HG03432 (cell line): ENCODE measurements at regions not wholly inside any gene's neighbourhood (a gene's known extent, or its start where the extent isn't known, plus 50 kb on each side); places are given as distances from the start of the nearest gene placed in this dataset.
"Not testable (repeated sequence)": the region's sequence is repeated elsewhere in the genome, so short reads cannot be mapped to it uniquely, and the experiment has no call there.

Experiments
- ATAC-seq: cut with Tn5 transposase; IDR thresholded peaks from one replicate; pipeline ENCODE4 v1.9.1; 2021; ENCODE audit warnings: mild to moderate bottlenecking, moderate library complexity; ENCODE audit not compliant: unreplicated experiment

DNA sequence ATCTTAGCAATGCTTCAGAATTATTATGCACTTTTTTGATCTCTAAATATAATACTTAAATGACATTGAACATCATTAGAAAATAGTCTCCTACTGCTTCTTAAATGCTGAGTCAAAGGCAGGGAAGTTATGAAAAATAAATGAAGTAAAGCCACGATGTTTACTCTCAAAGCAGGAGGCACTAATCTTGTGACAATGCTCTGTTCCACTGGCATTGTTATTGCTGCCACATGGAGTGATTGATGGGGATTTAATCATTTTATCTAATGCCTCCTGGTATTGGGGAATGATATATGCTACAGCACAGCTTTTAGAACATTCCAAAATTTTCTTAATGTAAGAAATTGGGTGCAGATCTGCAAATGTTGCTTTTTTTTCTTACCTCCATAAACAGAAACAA lies 1655.4 kb upstream of the NUDT12 start:
- no peak for ATAC-seq

DNA sequence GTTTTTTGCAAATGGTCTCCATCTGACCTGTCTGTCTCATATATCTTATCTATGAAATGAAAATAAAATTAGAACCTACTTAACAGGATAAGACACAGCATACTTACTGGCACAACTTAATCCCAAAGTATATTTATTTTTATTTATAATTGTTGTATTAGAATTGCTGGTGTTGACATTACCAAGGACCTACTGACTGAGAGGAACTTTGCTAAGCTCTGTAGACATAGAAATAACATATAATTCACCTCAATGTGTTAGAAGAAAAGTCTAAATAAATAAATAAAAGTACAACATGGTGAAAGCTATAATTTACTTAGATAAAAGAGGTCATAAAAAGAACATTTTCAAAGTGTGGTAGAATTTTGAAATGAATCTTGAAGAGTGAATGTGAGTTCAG lies 1650.5 kb upstream of the NUDT12 start:
- ATAC-seq = no peak

DNA sequence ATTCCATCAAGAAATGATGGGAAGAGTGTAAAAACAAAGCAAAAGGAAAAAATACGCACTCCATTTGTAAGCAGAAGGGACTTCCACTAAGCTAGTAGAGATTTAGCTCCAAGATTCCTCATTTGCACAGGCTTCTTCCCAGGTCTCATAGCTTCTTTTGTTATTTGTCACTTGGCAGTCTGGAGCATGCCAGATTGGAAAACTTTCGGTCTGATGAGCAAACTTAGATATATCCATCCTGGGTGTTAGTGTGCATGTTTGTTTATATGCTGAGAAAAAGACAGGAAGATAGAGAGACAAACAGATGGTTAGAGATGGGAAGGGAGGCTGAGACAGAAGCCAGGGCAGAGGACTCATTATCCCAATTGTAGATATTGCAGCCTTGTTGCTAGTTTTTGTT lies 1644.5 kb upstream of the NUDT12 start:
- ATAC-seq = no peak

DNA sequence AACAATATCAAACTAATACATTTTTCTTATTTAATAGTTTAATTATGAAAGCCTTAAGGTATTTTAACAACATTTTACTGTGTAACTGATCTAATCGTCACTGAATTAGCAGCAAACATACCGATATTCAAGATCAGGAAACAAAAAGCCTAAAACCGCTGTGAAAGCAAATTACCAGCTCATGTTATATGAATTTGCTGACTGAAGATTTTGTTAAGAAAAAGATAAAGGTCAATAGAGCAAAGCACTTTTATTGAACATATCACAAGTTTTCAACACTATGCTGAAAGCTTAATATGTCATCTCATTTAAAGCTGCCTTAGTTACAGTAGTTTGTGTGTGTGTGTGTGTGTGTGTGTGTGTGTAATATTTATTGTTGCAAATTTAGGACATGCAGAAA lies 1634.9 kb upstream of the NUDT12 start:
- ATAC-seq = no peak

DNA sequence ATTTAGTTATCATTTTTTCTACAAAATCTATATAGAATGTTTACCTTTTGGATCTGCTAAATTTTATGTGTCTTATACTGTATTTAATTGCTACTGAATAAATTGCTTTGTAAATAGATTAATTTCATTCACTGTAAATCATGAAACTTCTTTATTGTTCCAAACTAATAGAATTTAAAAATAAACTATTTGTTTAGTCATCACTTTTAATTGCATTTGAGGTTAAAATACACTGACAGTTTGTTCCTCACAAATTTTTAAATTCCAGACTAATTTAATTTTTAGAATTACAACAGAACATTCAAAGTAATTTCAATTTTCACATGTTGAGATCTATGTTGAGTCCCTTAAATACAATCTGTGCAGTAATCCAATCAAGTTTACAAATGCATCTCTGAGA lies 1633.2 kb upstream of the NUDT12 start:
- ATAC-seq = no peak

DNA sequence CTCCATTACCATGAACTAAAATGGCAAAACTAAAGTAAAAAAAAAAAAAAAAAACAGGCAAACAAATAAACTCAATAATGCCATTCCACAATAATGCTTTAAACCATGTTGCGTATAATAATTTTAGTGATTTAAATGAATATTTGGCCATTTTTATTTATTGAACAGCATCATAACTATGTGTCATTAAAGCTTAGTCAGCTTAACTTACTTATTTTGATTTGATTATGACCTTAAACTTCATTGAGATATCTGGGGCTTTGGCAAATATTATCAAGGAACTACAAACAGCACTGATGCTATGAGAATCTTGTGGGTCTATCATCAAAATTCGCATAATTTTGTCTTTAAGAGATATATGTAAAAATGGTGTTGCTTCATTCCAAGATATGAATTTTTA lies 1610.3 kb upstream of the NUDT12 start:
- no peak for ATAC-seq

DNA sequence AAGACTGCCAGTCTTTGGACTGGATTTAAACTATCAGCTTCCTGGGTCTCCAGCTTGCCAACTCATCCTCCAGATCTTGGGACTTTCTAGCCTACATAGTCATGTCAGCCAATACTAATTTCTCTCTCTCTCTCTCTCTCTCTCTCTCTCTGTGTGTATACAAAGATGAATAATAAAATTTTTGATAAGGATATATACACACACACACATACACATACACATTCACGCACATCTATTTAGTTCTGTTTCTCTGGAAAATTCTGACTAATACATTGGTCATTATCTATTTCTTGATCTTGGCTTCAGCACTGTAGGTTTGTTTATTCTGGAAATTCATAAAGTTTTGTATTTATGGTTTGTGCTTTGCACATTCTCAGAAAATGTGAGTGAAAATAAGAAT lies 1606.2 kb upstream of the NUDT12 start:
- no peak for ATAC-seq

DNA sequence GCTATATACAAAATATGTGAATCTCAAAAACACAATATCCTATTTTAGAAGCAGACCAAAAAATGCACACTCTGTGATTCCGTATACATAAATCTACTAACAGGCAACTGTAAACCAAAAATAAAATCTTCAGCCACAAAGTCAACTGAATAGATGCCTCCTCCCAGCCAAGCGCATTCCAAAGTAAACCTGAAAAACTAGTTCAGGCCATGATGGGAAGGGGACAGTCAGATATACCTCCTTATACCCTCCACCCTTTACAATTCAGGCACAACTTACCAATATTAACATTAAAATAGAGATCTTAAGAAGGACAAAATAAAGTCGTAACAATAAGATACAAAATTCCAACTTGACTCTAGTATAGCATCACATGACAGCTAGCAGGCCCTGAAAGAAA lies 1604.5 kb upstream of the NUDT12 start:
- ATAC-seq = no peak

DNA sequence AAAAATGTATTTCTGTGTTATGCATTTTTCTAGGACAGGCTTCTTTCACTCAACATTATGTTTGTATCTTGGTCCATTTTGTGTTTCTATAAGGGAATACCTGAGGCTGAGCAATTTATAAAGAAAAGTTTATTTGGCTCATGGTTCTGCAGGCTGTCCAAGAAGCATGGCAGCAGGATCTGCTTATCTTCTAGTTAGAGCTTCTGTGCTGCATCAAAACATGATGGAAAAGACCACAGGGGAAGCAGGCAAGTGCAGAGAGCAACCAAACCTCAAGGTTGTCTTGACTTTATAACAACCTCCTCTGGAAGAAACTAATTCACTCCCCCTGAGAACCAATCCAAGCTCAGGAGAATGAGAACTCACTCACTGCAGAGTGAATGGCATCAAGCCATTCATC lies 1601.0 kb upstream of the NUDT12 start:
- ATAC-seq = no peak

DNA sequence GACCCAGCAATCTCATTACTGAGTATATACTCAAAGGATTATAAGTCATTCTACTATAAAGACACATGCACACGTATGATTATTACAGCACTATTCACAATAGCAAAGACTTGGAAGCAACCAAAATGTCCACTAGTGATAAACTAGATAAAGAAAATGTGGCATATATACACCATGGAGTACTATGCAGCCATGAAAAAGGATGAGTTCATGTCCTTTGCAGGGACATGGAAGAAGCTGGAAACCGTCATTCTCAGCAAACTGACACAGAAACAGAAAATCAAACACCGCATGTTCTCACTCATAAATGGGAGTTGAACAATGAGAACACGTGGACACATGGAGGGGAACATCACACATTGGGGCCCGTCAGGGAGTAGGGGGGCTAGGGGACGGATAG lies 1600.0 kb upstream of the NUDT12 start:
- ATAC-seq = not testable (repeated sequence)

DNA sequence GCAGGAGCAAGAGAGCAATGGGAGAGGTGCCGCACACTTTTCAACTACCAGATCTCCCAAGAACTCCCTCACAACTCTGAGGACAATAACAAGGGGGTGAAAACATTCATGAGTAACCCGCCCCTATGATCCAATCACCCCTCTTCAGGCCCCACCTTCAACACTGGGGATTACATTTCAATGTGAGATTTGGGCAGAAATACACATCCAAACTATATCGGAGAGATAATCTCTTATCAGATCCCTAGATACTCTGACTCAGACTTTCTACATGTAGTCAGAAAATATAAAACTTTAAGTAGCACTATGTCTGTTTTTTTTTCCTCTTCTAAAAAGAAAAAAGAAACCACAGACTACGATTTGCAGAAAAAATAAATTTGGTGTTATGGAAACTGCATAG lies 1595.9 kb upstream of the NUDT12 start:
- ATAC-seq = no peak

DNA sequence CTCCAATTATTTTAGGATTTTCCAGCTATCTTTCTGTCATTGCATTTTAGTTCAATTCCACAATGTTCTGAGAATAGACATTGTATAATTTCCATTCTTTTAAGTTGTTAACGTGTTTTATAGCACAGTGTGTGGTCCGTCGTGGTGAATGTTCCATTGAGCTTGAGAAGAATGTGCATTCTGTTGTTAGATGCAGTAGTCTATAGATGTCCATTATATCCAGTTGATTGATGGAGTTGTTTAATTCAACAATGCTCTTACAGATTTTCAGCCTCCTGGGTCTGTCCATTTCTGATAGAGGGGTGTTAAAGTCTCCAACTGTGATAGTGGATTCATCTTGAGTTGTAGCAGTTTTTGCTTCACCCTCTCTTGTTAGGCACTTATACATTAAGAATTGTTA lies 1587.7 kb upstream of the NUDT12 start:
- no peak for ATAC-seq

DNA sequence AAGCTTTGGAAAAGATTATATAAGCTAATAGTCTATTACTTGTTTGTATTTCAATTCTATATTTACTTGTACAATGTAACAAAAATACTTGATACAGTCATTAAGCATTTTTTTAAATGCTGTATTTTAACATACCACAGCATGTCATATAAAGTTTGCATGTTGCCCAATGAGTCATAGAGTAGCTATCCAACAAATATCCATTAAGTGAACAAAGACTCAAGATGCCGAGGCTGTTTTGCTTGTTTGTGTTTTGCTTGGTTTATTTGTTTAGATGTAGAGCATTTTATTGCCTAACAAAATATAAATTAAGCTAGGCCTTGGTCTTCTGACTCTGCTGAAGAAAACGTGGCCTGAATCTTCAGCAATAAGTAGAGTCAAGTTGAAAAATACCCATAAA lies 1584.3 kb upstream of the NUDT12 start:
- no peak for ATAC-seq

DNA sequence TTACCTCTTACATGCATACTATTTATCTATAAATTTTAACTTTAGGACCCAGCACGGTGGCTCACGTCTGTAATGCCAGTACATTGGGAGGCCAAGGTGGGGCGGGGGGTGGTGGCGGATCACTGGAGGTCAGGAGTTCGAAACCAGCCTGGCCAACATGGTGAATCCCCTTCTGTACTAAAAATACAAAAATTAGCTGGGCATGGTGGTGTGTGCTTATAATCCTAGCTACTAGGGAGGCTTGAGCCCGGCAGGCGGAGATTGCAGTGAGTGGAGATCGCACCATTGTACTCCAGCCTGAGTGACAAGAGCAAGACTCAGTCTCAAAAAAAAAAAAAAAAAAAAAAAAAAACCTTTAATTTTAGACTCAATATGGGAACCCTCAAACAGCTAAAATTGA lies 1582.6 kb upstream of the NUDT12 start:
- ATAC-seq = no peak

DNA sequence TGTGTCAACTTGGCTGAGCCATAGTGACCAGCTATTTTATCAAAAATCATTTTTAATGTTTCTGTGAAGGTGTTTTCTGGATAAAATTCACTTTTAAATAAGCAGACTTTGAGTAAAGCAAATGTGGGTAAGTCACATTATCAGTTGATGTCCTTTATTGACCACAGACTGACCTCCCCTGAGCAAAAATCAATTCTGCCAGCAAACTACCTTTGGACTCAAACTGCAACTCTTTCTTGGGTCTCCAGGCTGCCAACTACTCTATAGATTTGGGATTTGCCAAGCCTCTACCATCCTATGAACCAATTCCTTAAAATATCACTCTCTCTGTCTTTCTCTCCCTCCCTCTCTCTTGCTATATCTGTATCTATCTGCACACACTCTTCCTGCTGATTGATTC lies 1571.7 kb upstream of the NUDT12 start:
- ATAC-seq = no peak

DNA sequence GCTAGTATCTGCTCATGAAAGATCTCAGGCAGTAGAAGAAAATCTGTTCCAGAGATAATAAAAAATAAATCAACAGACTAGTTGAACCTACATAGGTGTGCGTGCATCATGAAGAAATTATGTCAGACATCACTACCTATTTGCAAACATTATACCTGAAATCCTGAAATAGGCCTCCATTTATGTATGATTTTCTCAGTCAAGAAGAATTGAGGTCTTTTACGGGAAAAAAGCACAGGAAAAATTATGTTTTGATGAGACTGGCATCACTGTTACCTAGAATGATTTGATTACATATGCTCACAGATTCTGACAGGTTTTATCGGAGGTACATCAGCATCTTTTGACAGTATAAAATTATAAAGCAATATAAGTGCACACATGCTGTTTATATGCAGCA lies 1570.5 kb upstream of the NUDT12 start:
- ATAC-seq = no peak

DNA sequence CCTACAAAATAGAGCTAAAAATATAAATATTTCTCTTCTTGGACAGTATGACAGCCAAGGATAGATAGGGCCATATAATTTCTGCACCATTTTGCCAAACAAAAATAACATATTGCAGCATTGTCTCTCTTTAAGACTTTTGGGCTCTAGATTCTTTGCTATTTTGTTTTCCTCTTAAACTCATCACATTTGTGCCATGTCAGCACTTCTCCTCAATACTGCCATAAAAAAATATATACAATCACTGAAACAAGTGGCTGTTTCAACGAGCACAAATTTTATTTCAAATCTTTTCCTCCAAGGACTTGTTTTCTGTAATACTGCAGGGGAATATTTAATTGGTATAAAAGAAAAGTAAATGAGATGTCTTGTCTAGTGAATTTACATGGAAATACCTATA lies 1570.0 kb upstream of the NUDT12 start:
- no peak for ATAC-seq

DNA sequence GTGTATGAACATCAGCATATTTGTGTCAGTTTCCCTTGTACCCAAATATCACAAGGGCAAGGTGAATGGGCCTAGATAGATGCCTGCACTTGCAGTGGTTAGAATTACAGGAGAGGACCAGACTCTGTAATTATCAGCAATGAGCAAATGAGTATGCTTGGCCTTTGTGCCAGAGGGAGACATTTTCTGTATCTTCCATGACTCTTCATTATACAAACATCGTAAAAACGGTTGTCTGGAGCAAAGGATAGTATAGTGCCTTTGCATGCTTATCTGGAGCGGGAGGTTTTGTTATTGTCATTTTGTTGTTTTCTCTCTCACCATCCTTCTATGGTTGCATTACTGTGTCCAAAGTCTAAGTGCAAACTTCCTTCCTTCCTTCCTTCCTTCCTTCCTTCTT lies 1568.5 kb upstream of the NUDT12 start:
- ATAC-seq = no peak

DNA sequence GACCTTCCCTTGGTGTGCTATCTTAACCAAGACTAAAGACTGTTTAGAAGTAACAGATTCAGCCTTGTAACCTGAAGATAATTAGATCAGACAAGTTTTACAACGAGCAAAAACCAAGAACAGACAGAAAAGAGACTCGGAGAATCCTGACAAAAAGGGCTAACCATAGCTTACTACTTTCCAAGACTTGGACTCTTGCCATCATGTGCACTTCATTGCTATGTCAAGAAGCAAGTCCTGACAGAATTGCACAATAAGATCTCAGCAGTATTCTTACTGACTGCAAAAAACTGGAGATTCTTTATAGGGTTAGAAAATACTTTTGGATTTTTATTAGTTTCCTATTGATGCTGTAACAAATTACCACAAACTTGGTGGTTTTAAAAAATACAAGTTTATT lies 1539.0 kb upstream of the NUDT12 start:
- ATAC-seq = no peak

DNA sequence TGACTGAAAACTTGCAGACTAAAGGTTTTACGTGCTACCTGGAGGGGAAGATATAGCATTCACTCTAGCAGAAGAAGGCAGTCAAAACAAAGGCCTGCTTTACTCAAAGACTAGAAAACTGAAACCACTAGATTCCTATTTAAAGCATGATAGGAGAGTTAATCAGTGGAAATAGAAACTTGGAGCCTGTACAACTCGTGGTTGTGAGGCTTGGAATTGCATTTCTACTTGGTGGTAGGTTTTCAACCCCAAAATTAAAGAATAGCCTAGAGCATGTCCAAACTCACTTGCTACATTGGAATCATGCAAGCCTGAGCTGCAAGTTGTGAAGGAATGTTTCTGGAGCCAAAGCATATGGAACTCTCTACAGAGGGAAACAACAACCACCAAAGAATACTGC lies 1526.4 kb upstream of the NUDT12 start:
- no peak for ATAC-seq

DNA sequence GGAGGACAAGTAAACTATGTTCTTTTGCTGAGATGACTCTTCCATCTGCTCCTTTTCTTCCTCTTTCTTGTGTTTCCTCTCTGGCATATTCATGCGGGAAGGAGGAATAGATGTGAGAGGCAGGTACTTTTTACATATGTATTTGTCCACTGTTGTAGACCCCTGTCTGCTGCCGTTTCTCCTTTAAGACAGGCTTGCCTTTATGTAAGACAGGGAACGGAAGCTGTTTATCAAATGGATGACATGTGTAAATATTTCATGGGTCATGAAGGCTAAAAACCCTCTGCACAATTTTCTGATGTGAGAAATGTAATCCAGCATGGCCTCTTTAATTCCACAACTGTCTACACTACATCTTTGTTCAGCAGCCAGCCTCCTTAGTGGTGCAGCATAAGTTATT lies 1525.5 kb upstream of the NUDT12 start:
- ATAC-seq = no peak

DNA sequence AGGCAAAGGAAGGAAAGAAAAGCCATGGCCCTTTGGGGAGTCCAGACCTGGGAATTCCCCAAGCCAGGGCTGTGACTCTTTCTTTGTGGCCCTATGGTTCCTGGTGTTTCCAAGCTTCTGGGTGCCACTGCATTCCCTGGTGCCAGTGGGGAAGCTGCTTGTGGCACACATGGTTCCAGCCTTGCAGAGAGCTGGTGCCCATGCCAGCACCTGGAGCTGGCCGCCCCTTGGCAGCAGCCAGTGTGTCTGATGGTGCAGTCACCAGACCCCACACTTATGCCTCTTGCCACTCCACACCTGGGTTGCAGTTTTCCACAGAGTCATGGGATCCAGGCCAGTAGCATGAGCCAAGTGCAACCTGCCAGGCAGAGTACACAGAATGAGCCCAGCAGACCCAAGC lies 1495.3 kb upstream of the NUDT12 start:
- ATAC-seq = no peak

DNA sequence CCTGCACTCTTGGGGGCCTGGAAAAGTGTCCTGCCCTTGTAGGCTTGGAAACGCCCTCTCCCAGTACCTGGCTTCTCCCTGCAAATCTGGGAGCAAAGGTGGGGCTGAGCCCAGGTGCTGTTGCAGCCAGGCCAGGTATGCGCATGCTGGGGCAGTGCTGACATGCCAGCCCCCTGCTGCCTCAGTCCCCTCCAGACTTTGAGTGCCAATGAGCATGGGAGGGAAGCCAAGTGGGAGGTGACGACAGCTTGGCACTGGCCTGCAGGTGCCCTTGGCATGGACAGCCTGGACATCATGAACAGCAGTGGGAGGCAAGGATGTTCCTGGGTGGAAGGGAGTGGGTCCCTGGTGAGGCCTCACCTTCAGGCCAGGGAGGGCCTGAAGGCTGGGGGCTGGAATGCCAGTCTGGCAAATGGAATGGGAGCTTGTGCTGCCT lies 1494.4 kb upstream of the NUDT12 start:
- no peak for ATAC-seq

DNA sequence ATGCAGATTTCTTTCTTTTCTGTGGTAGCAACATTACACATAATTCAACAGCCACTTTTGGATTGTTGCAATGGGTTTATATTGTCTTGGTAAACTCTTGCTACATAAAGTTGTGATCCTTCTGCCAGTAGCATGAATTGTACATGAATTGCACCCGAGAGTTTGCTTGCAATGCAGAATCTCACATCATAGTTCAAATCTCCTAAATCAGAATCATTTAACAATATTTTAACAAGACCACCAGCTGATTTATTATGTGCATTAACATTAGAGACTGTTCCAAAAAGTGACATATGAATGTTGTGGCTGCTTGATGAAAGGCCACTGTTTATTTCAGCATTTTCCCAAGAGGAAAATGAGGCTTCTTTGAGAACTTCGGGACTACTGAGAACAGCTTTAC lies 1491.8 kb upstream of the NUDT12 start:
- no peak for ATAC-seq
